ENCODE measurements at regions not wholly inside any gene's neighbourhood (a gene's known extent, or its start where the extent isn't known, plus 50 kb on each side); places are given as distances from the start of the nearest gene placed in this dataset.

GRCh38 chr5:74266132-74266531 lies 374.4 kb downstream of the ENC1 start:
- TF ChIP-seq CTCF (IDR thresholded peaks at IDR 0.05; ENCODE audit: extremely low read depth in 1 of 2, insufficient read depth in 1 of 2, low read depth in 1 of 2, low read length in 2 of 2), result no peak
- no peak for TF ChIP-seq EZH2 (IDR thresholded peaks at IDR 0.05; ENCODE audit: borderline replicate concordance, low read depth, low read length, severe bottlenecking)

All from endothelial cell of umbilical vein (primary cell).